ENCODE measurements at regions not wholly inside any gene's neighbourhood (a gene's known extent, or its start where the extent isn't known, plus 50 kb on each side); places are given as distances from the start of the nearest gene placed in this dataset.

- no peak overlapping the region for H3K4me3 ChIP-seq (ENCODE audit: low read depth, low read length)
- no peak for TF ChIP-seq CTCF (IDR thresholded peaks at IDR 0.05; ENCODE audit: low read depth, low read length)
Measured at GRCh38 chr2:118677546-118677945, 169.9 kb downstream of the EN1 start.

- no peak overlapping the region for H3K4me3 ChIP-seq (ENCODE audit: low read depth, low read length)
- TF ChIP-seq CTCF (IDR thresholded peaks at IDR 0.05; ENCODE audit: low read depth, low read length): no peak
Measured at GRCh38 chr2:118675531-118675930, 171.9 kb downstream of the EN1 start.

- no peak overlapping the region for H3K4me3 ChIP-seq (ENCODE audit: low read depth, low read length)
- TF ChIP-seq CTCF (IDR thresholded peaks at IDR 0.05; ENCODE audit: low read depth, low read length): no peak
Measured at GRCh38 chr2:118672571-118673158, 174.8 kb downstream of the EN1 start.

- no peak for TF ChIP-seq CTCF (IDR thresholded peaks at IDR 0.05; ENCODE audit: low read depth, low read length)
- H3K4me3 ChIP-seq (ENCODE audit: low read depth, low read length): no peak overlapping the region
Measured at GRCh38 chr2:118671701-118672454, 175.6 kb downstream of the EN1 start.

- no peak overlapping the region for H3K4me3 ChIP-seq (ENCODE audit: low read depth, low read length)
- no peak for TF ChIP-seq CTCF (IDR thresholded peaks at IDR 0.05; ENCODE audit: low read depth, low read length)
Measured at GRCh38 chr2:118670838-118671237, 176.6 kb downstream of the EN1 start.

GRCh38 chr2:118670276-118670675, 177.2 kb downstream of the EN1 start:
- no peak for TF ChIP-seq CTCF (IDR thresholded peaks at IDR 0.05; ENCODE audit: low read depth, low read length)
- H3K4me3 ChIP-seq (ENCODE audit: low read depth, low read length): no peak overlapping the region

GRCh38 chr2:118669654-118670053, 177.8 kb downstream of the EN1 start:
- no peak for TF ChIP-seq CTCF (IDR thresholded peaks at IDR 0.05; ENCODE audit: low read depth, low read length)

More at GRCh38 chr2:118669654-118670053, 177.8 kb downstream of the EN1 start:
- no peak overlapping the region for H3K4me3 ChIP-seq (ENCODE audit: low read depth, low read length)
